HG02623 (cell line): ENCODE measurements at regions not wholly inside any gene's neighbourhood (a gene's known extent, or its start where the extent isn't known, plus 50 kb on each side); places are given as distances from the start of the nearest gene placed in this dataset.
"Not testable (repeated sequence)": the region's sequence is repeated elsewhere in the genome, so short reads cannot be mapped to it uniquely, and the experiment has no call there.

ENCODE experiments used
- ATAC-seq: cut with Tn5 transposase; IDR thresholded peaks from one replicate; pipeline ENCODE4 v1.9.1; 2021; ENCODE audit warnings: moderate library complexity; ENCODE audit not compliant: unreplicated experiment

- no peak for ATAC-seq
Observed at GRCh38 chr15:60134609-60135008, 130.5 kb downstream of the FOXB1 start.

- no peak for ATAC-seq
Observed at GRCh38 chr15:60135961-60136360, 131.8 kb downstream of the FOXB1 start.

GRCh38 chr15:60137711-60138396, 133.7 kb downstream of the FOXB1 start:
- ATAC-seq = no peak

- ATAC-seq = no peak
Observed at GRCh38 chr15:60138397-60138968, 134.4 kb downstream of the FOXB1 start.

- no peak for ATAC-seq
Observed at GRCh38 chr15:60152386-60152785, 148.3 kb downstream of the FOXB1 start.

- no peak for ATAC-seq
Observed at GRCh38 chr15:60154764-60155325, 150.7 kb downstream of the FOXB1 start.

- no peak for ATAC-seq
Observed at GRCh38 chr15:60155661-60156060, 151.6 kb downstream of the FOXB1 start.

- ATAC-seq = no peak
Observed at GRCh38 chr15:60160909-60161308, 156.8 kb downstream of the FOXB1 start.

- ATAC-seq = no peak
Observed at GRCh38 chr15:60161704-60162103, 157.6 kb downstream of the FOXB1 start.

- ATAC-seq = no peak
Observed at GRCh38 chr15:60162251-60162967, 158.3 kb downstream of the FOXB1 start.

- ATAC-seq = no peak
Observed at GRCh38 chr15:60162968-60163355, 158.9 kb downstream of the FOXB1 start.

GRCh38 chr15:60165111-60165510, 161.0 kb downstream of the FOXB1 start:
- ATAC-seq = no peak

GRCh38 chr15:60172143-60172542, 168.0 kb downstream of the FOXB1 start:
- ATAC-seq = no peak

- no peak for ATAC-seq
Observed at GRCh38 chr15:60179786-60180391, 175.8 kb downstream of the FOXB1 start.

- ATAC-seq = not testable (repeated sequence)
Observed at GRCh38 chr15:60181957-60182356, 177.8 kb downstream of the FOXB1 start.

- ATAC-seq = no peak
Observed at GRCh38 chr15:60183366-60183765, 179.3 kb downstream of the FOXB1 start.

- ATAC-seq = no peak
Observed at GRCh38 chr15:60184579-60184978, 180.5 kb downstream of the FOXB1 start.

- ATAC-seq = no peak
Observed at GRCh38 chr15:60191016-60191415, 186.9 kb downstream of the FOXB1 start.

GRCh38 chr15:60191821-60192220, 187.7 kb downstream of the FOXB1 start:
- no peak for ATAC-seq

GRCh38 chr15:60195611-60196010, 191.5 kb downstream of the FOXB1 start:
- ATAC-seq = no peak

GRCh38 chr15:60204131-60204885, 193.5 kb downstream of the ANXA2 start:
- ATAC-seq = no peak
